ENCODE measurements at regions not wholly inside any gene's neighbourhood (a gene's known extent, or its start where the extent isn't known, plus 50 kb on each side); places are given as distances from the start of the nearest gene placed in this dataset.

DNA sequence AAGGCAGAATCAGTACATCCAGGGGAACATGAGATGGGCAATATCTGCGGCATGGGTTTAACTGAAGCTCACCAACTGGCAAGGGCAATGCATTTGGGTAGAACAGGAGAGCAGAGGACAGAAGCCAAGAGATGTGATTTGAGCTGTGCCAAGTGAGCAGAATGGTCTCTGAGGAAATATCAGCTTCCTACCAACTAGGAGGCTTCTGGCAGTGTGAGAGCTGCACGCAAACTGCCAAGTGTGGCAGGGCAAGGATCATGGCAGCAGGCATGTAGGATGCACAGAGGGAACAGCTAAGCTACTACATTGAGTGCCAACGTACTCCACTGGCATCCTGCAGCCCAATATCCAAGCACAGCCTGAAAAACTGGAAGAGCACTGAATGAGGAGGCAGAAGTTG, 1036.5 kb downstream of the TUSC7 start:
- TF ChIP-seq CTCF (IDR thresholded peaks at IDR 0.05) (no peak), POLR2A (IDR thresholded peaks at IDR 0.05) (no peak), POLR2AphosphoS5 (IDR thresholded peaks at IDR 0.05; ENCODE audit: insufficient read depth in 1 of 2, low read depth in 1 of 2) (no peak)
